ENCODE measurements at regions not wholly inside any gene's neighbourhood (a gene's known extent, or its start where the extent isn't known, plus 50 kb on each side); places are given as distances from the start of the nearest gene placed in this dataset.
"Not testable (repeated sequence)": the region's sequence is repeated elsewhere in the genome, so short reads cannot be mapped to it uniquely, and the experiment has no call there.

DNA sequence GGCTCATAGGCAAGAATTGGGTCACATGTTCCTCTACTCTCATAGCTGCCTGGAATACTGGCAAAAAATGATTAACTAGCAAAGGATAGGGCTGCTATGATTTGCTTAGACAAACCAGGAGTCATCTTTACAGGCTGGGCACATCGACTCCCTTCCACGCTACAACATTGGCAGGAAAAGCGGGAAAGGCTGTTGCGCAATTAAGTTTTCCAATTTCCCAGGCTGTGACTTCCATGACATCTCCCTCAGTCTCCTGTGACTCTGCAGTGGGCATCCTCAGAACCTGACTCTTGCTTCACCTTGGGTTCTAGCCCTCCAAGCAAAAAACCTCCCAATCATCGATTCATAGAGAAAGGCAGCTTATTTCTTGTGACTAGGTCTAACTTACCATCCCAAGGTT, 184.5 kb upstream of the E2F7 start:
- no peak for DNase-seq

DNA sequence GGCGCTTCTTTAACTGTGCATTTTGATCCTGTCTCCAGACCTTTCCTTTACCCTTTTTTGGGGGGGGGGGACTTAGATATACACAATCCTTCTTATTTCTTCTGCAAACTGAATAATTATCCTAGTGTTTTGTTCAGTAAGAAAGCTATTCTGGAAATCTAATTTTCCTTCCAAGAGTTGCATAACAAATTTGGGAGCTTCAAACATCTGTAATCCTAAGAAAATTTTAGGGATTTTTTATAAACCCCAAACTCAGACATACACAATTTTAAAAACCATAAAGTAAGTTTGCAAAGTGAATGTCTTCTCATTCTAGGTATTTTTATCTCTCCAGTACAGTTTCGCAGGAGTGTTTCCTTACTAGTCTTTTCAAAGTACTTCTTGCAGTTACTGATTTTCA, 182.7 kb upstream of the E2F7 start:
- peak in 1 of 2 donors; percentile 39 for DNase-seq

DNA sequence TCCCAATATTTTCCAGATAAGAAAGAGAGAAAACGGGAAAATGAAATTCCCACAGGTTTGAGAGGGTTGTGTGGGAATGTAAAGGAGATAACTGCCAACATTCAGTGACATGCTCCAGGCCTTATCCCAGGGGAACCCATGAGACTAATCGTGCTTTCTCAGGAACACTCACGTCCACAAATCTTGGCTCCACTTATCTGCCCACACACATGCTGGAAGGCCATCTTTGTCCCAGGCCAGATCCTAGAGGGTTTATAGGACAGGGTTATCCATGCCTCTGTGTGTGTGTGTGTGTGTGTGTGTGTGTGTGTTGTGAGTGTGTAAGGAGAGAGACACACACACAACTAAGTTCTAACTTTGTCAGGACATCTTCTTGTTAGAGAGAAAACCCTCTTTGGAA, 182.2 kb upstream of the E2F7 start:
- DNase-seq: no peak

DNA sequence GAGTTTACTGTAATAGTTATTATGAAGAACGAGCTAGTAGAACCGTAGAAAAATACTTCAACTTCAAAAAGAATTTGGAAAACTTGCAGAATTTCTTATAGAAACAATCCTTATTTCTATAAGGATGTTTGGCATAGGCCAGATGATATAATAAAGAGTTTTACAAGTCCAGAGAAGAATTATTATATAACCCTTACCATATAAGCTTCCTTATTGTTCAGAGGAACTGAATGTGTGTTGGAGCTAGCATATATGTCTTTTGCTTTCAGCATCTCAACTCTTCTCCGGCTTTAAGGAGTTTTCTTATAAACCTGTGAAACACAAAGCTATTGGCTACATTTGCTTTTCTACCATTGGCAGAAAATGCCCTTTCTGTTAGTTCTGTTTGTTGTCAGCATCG, 178.0 kb upstream of the E2F7 start:
- no peak for DNase-seq

DNA sequence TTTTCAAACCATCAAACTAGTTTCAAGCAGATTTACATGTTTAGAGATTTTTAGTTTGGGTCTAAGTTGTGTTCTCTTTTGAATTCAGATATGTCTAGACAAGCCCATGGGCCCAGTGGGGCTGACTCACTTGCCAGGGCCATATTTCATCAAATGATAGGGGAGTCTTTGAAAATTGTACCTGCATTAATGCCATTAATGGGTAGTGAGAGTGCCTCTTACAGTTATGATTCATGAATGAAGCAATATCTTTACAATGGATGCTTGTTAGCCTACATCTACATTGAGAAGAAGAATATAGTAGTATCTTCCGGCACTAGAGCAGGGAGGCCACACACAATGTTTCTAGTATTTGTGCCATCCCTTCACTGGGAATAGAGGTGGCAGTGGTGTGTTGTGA, 174.2 kb upstream of the E2F7 start:
- no peak for DNase-seq

DNA sequence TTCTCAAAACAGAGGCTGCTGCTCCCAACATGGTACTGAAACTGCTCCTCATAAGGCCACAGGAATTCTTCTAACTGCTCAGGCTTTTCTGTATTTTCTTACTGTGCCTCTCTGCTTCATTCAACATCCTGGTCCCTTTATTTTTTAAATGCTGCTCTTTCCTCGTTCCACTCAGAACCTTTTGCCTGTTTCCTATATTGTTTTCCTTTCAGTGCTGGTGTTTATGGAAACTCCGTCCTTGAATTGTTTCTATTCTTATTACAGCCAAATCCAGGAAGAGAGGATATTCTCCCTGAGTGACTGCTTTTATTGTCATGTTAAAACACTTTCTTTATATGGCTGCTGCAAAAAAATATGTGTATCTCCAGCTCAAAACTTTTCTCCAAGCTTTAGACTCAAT, 173.0 kb upstream of the E2F7 start:
- DNase-seq: no peak

DNA sequence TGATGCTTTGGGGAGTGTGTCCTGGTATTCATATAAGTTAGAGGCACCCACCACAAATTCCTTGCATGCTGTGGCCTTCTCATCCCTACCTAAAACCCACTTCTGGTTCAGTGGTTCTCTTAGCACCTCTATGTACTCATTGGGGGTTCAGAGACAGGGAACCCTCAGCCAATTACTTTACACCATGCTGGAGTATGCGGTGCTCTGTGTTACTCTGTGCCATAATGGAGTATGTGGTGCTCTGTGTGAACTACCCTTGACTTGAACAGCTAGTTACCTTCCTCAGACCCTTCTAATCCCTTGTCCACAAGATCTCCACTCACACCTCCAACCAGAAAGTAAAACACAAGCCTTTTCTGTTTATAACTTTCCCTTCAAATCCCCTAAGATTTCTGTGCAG, 172.5 kb upstream of the E2F7 start:
- no peak for DNase-seq

DNA sequence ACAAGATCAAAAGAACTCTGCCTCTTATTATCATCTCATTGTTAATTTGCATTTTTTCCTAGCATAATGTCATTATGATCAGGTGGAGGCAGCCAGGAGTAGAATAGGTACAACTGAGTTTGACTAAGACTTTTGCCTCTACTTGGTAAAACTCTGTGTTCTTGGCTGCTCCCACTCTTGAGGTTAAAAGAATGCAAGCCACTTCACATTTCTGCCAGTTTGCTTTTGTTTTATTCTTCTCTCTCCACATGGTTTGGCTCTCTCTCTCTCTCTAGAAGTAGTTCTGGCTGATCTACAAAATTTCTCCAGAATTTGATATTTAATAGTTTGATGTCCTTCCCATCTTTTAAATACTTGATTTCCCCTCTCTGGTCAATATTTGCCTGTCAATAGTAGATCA, 170.7 kb upstream of the E2F7 start:
- DNase-seq: no peak

DNA sequence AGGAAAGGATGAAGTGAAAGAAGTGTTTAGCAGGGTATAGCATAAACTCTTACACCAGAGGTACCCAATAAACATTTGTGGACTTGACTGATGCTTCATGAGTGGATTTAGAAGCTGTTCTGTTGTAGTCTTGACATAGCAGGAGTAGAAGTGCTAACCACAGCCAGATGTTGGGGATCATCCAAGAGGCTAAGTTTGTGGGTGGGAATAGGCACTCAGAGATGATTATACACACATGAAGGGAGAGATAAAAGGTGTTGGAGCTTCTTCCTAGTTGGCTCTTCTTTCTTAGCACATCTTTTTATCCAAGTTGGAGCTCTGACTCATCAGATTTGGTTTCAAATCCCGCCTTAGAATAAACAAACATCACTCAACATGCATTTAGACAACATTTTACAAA, 166.7 kb upstream of the E2F7 start:
- DNase-seq: no peak

DNA sequence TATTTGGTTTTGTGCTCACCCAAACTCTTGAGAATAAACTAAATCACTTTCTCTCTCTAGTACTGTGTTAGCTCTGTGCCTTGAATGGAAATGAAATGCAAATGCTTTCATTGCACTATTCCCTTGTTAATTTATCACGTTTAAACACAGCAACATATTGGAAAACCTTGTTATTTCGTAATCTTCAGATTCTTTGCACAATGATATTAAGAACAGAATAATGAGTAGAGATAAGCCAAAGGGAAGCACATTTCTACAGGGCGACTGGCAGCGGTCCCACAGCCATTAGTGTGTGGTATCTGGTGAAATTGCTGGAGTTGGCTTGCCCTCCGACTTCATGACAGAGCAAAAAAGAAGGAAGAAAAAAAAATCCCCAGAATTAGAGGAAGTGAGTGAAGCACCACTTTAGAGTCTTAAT, 166.1 kb upstream of the E2F7 start:
- DNase-seq: no peak

DNA sequence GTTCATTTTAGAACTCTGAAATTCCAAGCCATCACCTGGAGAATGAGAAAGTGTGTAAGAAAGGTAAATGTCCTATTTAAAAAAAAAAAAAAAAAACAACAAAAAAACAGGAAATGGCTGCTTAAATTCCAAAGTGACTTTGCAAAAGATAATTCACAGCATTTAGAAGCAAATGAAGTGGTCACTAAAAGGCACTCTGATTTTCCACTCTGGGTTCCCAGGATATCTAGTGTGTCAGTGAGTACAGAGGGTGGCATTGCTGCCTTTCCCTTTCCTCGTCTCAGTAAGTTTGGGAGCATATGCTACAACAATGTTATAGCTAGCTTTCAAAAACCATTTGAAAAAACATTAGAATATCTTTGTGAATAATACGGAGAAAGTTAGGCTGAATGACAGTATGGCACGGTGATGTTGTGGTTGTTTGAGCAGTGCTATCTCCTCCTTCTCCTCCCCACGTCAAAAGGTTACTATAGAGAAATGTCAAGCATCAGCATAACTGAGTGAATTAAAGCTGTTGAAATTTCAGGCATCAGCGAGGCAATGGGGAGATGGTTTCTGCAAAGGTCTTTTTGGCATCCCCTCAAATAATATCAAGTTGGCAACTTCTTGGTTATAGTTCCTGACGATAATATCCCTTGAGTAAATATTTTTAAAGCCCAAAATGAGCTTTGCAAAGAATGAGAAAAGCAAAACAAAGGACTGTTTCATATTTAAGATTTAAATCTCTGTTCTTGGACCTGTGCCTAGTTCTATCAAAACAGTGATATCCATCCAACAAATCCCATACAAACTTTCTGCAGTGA, 164.5 kb upstream of the E2F7 start:
- DNase-seq: no peak

DNA sequence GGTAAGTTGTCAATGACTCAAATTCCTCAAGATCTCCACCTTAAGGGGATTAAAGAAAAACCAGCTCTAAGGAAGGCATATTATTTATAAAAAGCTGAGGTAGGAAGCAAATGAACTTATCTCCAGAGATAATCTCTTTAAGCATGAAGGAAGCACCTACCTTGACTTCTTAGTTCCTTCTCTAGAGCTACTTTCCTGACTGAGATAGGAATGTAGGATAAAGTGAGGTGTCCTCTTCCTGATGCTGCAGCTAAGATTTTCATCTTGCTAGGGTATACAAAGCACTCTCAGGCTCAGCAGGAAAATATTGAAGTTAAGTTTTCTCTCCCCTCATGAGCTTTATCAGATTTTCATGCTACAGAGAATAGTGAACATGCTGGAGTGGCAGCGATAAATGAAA, 163.0 kb upstream of the E2F7 start:
- no peak for DNase-seq

DNA sequence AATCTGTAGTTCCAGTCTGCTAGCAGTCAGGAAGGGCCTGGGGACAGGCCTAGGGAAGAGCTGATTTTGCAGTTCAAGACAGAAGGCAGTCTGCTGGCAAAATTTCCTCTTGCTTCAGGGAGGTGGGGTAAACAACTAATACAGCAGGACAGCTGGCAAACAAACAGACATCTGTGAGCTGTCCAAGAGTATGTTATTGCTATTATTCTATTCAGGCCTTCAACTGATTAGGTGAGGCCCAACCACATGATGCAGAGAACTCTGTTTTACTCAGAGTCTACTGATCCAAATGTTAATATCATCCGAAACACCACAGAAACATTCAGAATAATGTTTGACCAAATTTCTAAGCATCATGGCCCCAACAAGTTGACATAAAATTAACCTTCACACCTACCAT, 161.0 kb upstream of the E2F7 start:
- no peak for DNase-seq

DNA sequence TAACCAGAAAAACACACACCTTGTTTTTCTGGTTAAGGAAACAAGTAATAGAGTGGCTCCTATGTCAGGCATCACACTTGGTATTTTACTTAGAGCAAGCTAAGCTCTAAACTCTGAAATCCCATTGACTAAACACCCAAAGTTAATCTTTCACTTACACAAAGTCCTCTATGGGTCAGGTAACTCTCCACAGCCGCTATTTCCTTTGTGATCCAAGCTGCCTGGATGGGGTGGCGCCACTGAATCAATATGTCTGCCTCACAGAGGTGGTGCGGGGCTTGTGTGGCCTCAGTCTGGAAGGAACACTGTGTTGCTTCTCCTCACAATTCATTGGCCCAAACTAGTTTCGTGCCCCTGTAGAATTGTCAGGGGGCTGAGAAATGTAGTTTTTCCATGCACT, 160.0 kb upstream of the E2F7 start:
- no peak for DNase-seq

DNA sequence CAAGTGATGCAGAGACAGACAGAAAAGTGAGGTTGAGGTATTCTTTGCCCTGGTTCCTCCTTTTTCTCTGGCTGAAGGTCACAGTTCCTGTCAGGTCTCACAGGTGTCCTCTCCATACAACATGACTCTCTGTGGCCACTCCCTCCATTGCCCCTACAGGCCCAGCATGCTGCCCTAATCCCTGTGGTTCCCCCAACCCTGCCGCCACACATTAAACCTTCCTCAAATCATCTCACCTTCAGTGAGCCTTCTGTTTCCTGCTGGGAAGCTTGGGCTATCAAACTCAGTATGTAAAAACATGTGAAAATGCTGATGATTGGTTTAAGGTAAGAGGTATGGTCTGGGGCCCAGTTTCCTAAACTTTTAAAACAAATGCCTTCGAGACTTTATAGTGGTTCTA, 159.0 kb upstream of the E2F7 start:
- DNase-seq: no peak

DNA sequence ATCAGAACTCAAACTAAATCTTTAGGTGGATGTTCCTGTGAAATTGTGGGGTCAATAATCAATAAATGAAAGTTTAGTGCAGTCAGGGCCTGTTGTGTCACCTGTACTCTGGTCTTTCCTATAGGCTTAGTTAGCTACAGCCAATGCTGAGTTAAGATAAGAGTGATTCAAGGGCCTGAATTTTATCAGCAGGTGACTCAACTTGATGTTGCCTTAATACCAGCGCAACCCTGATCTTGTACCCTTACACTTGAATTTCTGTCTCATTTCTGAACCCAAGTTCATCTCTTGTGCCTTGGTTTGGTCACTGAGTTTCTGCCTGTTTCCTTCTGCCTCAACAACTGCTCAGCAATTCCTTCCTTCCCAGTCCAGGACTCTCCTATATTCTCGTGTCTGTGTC, 157.0 kb upstream of the E2F7 start:
- no peak for DNase-seq

DNA sequence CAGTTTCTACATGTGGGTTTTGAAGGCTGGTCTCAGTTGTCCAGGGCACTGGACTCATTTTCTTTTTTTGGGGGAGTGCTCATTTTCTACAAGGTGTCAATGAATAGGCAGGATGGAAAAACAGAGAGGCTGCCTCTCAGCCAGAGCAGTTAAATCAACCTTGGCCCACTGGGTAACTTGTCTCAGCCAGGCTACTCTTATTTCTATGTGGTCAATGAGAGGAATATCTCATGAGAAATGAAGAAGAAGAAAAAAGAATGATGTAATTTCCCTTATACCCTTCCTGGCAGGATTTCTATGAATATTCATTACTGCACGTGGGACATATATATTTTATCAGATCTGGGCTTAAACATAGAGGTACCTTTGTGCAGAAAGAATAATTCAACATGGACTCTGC, 155.2 kb upstream of the E2F7 start:
- DNase-seq: no peak

DNA sequence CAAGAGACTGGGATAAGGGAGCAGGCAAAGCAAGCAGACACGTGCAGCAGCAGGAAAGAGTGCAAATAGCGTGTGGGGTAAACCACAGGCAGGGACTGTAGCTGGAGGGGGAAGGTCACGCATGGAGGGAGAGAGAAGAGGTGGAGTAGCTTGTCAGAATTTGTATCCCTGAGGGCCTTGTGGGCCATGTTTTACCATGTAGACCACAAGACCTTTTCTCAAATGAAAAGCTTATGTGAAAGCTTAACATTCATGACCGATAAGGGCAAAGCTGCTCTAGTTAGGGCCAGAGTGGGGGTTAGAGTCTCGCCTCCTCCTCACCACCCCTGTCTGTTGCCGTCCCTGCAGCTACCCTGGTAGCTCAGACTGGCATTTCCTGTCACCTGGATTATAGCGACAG, 152.9 kb upstream of the E2F7 start:
- no peak for DNase-seq

DNA sequence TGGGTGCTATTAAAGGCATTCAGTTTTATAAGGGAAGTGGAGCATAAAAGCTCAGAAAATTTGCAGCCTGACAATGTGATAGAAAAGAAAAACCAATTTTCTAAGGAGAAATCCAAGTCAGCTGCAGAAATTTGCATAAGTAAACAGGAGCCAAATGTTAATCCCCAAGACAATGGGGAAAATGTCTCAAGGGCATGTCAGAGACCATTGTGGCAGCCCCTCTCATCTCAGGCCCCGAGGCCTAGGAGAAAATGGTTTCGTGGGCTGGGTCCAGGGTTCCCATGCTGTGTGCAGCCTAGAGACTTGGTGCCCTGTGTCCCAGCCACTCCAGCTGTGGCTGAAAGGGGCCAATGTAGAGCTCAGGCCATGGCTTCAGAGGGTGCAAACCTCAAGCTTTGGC, 150.8 kb upstream of the E2F7 start:
- not testable (repeated sequence) for DNase-seq

DNA sequence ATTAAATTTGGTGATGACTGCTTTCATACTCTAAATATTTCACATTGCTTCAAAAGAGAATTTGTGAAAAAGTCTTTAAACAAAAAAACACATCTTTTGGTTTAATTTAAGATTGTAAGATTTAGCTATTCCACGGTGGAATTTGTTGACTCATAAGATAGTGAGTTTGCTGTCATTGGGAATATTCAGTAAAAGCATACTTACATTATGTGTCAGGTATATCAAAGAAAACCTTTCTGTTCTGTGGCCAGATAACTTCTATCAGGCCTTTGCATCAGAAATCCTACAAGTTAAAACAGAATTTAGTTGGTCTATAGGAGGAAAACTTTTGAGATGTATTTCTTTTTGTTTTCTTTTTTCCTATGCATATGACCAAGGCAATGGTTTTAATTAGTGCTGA, 148.8 kb upstream of the E2F7 start:
- no peak for DNase-seq

DNA sequence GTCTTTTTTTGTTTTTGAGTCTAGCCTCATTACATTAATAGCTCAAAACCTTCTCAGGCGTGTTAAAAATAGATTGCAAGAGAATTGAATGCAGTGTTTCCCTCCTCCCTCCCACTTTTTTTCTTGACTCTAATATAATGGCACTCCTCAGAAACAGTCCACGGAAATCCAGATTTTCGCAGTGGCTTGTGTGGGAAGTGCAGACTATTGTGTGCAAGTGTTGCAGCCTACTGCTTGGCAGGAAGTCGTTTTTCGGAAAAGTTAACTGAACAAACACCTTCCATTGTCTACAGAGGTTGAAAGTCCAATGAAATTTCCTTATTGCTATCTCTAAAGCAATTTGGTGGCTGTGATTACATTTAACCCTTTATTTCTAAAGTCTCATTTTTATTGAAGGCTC, 147.9 kb upstream of the E2F7 start:
- peak in 1 of 2 donors; percentile 17 for DNase-seq

DNA sequence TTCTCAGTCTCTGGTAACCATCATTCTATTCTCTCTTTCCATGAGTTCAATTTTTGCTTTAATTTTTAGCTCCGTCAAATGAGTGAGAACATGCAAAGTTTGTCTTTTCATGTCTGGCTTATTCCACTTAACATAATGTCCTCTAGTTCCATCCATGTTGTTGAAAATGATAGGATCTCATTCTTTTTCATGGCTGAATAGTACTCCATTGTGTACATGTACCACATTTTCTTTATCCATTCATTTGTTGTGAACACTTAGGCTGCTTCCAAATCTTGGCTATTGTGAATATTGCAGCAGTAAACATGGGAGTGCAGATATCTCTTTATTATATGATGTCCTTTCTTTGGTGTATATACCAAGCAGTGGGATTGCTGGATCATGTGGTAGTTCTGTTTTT, 145.4 kb upstream of the E2F7 start:
- DNase-seq: no peak

DNA sequence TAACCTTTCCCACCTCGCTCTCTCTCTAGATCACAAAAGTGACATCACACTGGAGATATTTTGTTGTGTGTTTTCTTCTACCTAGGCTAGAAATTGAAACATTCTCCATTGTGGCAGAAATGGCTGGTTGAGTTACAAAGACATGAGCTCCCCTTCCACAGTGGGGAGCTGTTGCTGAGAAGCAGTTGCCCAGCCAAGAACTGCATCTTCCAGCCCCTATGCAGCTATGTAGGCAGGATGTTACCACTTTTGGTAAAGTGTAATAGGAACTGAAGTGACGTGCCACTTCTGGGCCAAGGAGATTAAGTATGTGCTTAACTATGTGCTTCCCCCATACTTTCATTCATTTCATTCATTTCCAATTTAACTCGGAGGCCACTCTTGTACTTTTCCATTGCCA, 138.7 kb upstream of the E2F7 start:
- no peak for DNase-seq

DNA sequence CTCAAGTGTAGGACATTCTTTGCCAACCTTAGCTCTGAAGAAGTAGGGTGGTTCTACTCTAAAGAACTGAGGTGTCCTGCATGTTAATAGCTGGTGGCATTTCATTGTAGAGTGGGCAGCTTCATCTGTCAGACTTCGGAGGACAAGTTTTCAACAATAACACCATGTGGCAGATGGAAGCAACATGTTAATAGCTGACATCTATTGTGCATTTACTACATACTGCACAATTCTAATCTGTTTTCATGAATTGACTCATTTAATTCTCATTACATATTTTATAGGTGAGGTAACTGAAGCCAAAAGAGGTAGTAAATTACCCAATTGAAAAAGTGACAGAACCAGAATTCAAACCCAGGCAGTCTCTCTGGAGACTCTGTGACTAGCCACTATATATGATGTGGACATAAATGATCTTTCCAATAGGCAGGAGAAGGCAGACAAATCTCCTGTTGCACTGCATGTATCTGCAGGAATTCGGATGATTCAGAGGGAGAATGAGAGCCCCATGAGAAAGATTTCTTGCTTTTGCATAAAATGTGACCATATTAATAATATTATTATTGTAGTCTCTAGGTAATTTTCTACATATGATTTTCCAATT, 137.2 kb upstream of the E2F7 start:
- no peak for DNase-seq

DNA sequence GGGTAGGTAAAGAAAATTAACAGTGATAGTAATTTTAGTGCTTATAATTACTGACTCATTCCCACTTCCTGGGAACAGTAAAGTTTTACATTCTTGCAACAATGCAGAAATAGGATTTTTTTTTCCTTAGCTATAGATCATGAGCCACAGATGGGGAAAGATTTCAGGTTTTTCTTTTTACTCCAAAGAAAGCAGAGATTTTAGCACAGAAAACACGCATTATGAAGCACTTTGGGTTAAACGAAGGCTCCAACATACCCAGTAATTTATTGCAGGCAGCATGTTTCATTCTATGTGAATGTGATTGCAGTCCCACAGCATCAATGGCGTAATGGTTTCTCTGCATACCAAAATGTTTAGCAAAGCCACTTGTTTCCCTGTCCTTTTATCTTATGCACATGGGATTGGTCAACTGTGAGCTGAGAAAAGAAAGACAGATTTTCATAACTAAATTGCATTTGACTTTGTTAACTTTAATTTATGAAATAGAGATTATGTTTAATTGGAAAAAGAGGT, 124.6 kb upstream of the E2F7 start:
- no peak for DNase-seq

Measured in hippocampal formation (tissue), 2 donors.